RKO (cell line): ENCODE measurements at regions not wholly inside any gene's neighbourhood (a gene's known extent, or its start where the extent isn't known, plus 50 kb on each side); places are given as distances from the start of the nearest gene placed in this dataset.
A peak's percentile ranks its signal among the peaks of the same experiment; 100 is the strongest.
"Not testable (repeated sequence)": the region's sequence is repeated elsewhere in the genome, so short reads cannot be mapped to it uniquely, and the experiment has no call there.

Source experiments
- DNase-seq: peaks from one replicate; pipeline ENCODE4 v3.0.0-alpha.2; 2016; ENCODE audit warnings: low spot score

DNA sequence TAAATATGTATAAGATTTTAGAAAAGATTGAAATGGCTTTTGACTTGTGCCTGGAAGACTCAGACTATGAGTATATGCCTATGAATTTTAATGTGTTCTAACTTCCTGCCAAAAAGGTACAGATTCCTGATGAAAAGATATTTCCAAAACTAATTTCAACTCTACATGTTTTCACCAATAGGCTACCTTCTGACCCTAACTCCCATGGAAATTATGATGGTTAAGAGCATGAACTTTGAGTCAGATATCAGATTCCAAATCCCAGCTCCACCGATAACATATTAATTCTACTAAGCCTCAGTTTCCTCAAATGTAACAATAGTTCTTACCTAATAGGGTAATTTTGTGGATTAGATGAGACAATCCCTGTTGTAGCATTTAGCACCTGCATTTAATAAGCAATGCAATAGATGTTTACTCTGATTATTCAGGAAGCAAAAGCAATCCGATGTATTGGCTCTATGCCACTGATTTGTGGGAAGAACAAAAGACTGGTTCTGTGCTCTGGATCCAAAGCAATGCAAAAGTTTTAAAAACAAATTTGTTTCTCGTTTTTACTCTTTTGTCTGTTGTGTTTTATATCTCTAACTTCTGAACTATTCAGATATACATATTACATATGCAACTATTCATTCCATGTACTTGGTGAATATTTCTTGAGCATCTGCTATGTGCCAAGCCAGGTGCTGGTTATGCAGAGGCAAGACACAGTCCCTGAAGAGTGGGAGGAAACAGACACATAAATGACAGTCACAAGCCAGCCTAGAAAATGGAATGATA, 115.4 kb downstream of the GATA6 start:
- DNase-seq = no peak

DNA sequence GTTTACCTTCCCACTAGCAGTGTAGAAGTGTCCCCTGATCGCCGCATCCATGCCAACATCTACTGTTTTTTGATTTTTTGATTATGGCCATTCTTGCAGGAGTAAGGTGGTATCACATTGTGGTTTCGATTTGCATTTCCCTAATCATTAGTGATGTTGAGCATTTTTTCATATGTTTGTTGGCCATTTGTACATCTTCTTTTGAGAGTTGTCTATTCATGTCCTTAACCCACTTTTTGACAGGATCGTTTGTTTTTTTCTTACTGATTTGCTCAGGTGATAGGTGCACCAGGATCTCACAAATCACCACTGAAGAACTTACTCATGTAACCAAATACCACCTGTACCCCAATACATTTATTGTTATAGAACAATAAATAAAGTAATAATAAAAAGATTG, 114.5 kb downstream of the GATA6 start:
- not testable (repeated sequence) for DNase-seq

DNA sequence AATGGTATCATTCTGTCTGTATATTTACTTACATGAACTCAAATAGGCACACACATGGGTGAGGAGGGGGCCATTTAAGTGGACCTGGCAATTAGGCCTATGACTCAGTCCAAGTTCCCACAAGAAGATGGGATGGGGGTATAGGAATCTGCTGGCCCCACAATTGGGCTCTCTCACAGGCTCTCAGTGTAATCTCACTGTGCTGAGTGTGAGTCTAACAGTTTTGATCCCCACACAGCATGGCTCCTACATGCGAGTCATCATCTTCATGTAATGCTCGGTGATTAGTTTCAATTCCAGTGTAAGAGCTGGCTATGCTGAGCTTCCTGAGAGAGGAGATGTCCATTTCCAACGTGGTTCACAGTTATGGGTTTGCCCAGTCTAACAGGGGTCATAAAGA, 114.0 kb downstream of the GATA6 start:
- DNase-seq = peak; percentile 7

DNA sequence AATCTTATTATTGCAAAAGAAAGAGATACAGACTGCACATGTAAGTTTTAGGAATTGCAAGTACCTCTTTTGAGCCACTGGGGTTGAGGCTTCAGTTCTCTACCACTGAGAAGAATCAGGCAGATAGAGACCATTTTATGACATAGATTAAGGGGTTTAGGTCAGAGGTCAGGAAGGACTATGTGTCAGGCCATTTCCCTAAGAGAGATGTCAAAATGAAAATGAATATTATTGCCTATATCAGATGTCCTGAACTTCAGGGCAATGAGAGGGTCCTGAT, 113.7 kb downstream of the GATA6 start:
- DNase-seq = no peak

DNA sequence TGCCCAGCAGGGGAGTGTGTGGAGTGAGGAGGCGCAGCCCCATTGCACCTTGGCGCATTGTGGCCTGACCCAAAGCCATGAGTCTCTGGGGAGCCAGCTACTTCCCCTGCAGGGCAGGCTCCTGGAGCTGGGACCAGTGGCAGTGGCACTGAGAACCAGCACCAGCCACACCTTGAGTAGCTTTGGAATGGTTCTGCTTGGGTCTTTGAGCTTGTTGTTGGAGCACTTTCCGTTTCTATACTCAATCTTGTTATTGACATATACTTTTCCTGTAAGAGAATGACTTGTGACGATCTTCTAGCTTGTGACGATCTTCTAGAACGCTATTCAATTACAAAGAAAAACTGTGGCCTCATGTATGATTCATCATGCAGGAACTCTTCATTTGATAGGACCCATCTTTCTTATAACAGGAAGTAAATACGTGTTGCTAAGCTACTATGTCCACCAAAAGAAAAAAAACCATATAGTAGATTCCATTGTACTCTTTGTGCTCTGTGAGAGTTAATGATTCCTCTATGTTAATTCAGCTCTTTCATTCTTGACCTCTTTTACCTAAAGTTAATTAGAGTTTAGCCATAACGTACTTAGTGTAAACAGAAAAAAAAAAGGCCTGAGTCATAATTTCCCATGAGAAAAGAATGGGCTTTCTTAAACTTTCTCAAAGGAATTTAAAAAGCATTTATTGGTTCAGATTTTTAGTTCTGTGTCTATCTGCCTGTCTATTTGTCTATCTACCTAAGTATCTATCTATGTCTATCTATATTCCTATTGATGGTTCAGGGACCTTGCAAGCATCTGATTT, 113.1 kb downstream of the GATA6 start:
- DNase-seq = peak; percentile 65

DNA sequence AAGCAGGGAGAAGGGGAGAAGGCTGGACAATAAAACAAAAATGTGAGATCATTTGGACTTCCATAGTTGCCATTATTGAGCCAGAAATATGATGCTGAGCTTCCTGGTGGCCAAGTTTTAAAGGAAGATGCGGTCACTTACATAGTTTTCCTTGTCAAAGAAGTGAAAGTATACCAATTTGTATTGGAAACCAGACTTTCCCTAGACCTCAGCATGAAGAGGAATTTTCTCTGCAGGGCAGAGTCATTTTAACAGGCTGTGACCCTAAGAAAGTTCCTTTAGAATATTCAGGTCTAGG, 111.0 kb downstream of the GATA6 start:
- DNase-seq = no peak

DNA sequence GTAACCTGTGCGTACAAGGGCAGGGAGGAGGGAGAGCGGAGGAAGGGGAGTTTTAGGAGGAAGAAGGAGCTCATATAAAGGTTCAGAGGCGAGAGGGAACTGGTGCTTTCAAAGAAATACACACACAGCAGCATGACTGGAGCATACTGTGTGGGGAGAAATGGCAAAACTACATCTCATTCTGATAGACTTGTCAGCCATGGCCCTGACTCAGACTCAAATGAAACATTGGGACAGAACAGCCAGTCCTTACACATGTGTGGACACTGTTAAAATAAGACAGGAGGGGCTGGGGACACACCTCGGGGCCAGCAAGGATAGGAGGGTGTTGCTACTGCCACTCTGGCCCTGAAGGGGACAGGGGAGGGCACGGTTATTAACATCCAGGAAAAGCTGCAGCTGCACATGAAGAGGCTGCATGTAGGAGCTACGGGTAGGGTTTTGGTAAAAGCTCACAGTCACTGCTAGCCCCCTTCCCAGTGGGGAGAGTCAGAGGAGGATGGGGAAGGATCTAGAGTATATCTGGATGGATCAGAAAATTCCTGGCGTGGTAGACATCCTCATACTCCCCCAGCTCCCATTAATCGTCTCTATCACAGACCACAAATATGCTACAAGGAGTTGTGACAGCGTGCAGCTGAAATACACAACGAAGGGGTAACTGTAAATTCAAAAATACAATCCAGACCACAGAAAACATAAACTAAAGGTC, 110.5 kb downstream of the GATA6 start:
- DNase-seq = no peak

DNA sequence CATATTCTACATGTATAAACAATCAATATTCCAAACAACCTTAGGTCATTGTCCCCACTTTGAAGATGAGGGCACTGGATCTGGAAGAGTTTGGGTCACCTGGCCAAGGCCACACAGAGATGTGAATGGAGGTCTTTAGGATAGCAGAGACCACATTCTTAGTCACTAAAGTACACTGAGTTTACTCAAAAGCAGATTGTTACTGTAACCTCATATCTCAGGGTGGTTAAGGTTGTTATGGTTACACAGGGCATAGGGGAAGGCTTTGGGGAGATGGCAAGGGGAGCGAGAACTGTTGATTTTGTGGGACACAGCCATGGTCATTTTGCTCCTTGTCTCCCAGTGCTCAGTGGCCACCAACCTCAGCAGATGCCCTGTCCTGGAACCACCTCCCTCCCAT, 109.4 kb downstream of the GATA6 start:
- no peak for DNase-seq

DNA sequence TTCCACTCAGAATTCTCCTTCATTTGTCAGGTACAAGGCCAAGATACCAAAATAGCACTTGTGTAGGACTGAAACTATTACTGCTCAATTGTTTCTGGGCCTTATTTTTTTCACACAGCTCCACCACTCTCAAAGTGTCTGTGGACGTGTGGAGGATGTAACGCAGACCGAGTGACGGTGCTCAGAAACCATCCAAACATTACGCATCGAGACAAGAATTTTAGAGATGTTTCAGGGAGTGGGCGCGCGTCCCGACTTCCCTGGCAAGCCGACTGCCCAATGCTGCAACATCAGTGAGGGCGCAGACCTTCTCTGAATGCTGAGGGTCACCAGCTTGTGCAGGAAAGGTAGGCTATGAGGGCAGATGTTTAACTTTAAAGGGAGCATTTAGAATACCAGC, 108.4 kb downstream of the GATA6 start:
- no peak for DNase-seq

DNA sequence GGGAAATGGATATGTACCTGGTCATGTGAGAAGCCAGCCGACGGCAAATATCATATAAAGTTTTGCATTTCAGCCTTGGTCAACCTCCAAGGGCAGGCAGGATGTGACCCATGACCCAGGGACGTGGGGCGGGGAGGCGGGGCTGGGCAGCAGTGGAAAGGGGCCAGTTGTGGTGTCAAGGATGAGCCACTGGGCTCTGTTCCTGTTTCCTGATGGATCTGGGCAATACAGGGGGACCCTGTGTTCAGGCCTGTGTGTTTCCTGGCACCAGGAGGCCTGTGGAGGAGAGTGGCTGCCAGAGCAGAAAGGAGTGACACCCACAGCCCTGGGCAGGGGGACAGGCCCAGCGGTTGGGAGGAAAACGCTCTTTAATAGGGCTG, 106.9 kb downstream of the GATA6 start:
- no peak for DNase-seq

DNA sequence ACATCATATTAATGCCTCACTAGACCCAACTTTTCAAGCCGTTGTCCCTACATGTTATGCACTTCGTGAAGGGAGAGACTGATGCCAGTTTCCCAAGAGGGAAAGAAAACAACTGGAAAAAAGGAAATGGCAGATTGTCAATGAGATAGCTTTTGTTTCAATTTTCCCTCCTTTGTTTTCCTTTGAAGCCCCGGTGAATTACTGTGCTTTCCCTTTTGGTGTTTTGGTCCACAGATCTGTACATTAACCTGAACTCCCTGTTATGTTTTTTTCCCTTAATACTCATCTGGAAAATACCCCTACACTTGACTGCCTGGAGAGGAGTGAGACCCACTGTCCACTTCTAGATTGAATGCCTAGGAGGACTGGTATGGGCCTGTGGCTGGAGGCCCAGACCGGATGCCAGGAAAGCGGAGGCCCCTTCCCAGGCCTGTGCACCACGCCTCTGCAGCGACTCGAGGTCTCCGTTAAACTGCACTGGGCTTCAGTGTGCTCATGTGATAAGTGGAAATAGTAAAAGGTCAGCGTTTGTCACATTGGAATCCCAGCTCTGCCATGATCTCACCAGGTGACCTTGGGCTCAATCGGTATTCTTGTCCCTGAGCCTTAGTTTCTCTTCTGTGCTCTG, 106.4 kb downstream of the GATA6 start:
- no peak for DNase-seq

DNA sequence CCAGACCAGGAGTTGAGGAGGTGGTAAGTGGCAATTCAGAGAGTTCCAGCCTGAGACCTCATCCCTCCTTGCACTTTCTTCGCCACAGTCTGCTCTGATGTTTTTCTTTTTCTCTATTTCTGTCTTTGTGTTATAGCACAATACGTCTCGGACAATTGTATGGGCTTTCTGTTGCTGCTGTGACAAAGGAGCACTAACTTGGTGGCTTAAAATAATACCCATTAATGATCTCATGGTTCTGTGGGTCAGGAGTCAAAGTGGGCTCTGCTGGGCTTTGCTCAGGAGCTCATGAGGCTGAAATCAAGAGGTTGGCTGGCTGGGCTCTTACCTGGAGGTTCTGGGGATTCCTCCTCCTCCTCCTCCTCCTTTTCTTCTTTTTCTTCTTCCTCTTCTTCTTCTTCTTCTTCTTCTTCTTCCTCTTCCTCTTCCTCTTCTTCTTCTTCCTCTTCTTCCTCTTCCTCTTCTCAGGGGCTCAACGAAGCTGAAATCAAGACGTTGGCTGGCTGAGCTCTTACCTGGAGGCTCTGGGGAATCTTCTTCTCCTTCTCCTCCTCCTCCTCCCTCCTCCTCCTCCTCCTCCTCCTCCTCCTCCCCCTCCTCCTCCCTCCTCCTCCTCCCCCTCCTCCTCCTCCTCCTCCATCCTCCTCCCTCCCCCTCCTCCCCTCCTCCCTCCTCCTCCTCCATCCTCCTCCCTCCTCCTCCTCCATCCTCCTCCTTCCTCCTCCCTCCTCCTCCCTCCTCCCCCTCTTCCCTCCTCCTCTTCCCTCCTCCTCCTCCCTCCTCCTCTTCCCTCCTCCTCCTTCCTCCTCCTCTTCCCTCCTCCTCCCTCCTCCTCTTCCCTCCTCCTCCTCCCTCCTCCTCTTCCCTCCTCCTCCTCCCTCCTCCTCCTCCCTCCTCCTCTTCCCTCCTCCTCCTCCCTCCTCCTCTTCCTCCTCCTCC, 104.0 kb downstream of the GATA6 start:
- DNase-seq = no peak

DNA sequence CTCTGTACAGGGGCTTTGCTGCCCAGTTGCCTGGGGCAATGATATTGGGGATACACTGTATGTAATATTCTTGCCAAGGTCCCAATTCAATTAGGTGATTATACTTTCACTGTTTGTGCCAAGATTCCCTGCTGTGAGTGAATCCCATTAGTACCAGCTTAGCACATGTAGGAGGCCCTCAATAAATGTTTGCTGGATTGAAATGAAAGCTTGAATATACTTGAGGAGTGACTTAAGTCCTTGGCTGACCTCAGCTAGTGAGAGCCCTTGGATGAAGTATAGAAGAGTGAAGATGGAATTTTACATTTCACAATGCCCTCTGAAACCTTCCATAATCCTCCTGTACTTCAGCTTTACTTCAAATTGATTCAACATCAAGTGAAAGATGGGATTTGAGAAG, 102.9 kb downstream of the GATA6 start:
- no peak for DNase-seq

DNA sequence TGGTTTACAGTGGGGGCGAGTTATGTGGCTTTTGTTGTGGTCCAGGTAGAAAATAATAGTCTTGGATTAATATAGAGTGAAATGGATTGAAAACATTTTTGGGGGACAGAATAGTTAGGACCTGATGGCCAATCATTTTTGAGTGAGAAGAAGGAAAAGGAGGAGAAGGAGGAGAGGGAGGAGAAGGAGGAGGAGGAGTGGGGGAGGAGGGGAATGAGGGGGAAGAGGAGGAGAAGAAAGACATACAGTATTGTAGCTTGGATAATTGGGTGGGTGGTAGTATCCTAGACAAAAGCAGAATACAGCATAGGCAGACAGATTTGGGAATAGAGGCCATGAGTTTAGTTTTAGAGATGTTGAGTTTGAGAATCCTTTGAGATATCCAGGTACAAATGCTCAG, 101.6 kb downstream of the GATA6 start:
- no peak for DNase-seq

DNA sequence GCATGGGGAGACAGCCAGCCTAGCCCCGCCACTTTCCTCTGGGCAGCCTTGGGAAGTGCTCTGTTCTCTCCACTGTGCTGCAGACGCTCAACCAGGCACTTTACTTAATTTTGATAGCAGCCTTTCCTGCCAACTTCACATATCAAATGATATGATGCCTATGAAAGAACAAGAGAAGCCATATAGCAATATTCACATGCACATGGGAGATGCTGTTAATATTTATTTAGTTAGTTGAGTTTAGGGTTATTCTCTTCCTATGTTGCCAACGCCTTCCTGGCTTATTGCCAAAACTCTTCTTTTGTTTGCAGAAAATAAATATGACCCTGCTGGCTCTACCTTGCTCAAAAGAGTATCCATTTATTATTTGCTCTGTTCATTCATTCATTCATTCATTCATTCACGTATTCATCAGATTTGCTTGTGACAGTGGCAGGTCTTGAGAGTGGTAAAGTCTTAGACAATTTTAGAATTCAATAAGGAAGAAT, 99.3 kb downstream of the GATA6 start:
- no peak for DNase-seq

DNA sequence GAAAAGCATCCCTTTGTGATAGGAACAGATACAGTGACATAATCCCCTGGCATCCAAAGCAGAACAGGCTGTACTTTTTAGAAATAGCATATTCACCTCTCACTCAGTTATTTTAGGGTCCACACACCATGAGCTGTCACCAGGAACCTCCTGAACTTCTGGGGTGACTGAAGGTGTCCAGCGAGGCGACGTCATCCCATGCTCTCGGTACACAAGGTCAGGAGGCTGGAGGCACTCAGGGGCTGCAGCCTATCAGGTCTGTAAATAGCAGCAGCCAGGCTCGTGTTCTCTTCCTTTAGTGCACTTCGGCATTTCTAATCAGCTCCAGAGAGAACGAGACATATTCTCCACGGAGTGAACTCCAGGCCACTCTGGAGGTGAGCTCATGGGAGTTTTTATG, 98.3 kb downstream of the GATA6 start:
- DNase-seq = no peak

DNA sequence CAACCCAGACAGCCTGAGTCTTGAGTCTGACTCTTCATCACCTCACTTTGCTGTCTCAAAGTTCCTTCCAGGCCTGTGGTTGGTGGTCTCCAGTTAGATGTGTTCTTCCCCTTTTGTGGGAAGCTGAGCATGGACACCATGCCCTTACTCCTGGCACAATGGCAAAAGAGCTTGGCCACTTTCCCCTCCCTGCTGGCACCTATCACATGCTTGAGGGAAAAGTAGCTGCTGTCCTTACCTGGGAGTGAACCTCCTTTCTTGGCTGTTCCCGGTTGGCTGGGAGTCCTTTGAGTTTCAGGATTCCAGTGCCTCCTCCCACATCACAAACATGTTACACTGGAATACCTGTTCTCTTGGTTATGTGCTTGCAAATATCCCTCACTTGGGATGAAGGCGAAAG, 97.8 kb downstream of the GATA6 start:
- no peak for DNase-seq

DNA sequence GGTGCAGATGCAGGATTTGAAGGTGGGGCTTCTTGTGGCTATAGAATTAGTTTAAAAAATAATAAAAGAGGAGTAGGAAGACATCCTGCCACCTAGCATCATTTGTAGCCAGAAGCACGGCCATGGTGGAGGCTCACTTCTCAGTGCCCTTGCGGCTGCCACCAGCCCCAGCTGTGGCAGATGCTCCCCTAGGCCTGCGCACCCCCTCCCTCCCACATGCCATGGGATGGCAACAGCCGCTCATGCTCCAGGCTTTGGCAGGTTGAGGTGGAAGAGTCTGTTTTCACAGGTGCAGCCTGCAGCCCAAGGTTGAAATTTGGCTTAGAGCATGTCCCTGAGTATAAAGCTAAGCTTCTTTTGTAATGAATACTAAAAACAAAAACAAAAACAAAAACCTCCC, 96.4 kb downstream of the GATA6 start:
- no peak for DNase-seq

DNA sequence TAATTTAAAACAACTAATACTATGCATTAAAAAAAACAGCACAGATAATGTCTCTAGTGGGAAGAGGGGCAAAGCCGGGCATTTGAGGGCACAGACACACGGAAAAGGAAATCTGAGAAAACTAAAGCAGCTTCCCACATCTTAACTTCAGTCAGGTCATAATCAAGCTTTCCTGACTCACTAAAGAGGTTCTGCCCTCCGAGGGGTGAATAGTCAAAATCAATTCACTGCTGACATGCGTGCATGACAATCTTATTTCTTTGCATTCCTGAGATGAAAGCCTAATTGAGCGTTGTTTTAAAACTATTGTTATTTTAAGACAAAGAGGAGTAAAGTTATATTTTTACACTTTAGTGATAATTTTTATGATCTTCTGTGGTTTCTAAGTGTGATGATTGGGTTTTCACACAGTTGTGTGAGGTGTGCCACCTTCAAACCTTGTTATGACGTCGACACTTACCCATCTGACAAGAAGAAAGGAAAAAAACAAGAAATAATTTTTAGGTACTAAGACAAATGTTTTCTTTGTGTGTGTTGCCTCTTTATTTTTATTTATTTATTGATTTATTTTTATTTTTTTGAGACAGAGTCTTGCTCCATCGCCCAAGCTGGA, 90.9 kb downstream of the GATA6 start:
- no peak for DNase-seq

DNA sequence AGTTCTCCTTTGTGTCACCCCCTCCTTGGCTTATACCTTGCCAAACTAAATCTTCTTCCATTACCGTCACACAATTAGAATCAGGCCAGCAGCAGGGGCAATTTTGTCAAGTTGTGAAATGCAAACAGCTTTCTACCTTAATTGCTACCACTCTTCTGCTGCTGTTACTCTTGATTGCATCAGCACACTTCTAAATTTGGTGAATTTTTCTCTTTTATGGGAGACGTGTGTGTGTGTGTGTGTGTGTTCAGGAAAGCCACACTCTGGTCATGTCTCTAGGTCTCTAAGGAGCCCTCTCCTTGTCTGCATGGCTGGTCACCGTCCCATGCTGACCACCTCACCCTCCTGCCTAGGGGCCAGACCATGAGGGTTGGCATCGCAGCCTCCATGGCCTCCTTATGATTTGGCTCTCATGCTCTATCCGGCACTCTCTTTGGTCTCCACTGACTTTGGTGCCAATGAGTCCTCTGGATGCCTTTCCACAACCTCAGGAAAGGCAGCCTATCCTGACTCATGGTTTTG, 87.7 kb downstream of the GATA6 start:
- DNase-seq = no peak

DNA sequence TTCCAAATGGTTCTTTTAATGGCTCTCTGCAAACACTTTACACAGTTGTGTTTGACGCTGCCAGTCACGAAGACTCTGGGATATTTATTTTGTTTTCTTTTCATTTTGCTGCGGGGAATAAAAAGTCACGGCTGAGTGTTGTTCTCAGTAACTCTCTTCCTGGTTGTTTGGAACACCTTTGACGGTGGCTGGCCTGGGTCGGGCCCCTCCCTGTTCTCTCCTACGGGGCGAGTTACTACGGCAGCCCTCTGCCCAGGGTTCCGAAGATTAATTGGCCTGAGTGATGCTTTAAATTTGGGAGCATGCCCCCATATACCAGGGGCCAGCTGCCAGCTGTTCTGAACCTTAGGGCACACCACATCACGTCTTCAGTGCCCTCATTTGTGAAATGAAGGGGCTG, 84.7 kb downstream of the GATA6 start:
- no peak for DNase-seq
